ENCODE measurements at regions not wholly inside any gene's neighbourhood (a gene's known extent, or its start where the extent isn't known, plus 50 kb on each side); places are given as distances from the start of the nearest gene placed in this dataset.

- TF ChIP-seq NRF1 (IDR thresholded peaks at IDR 0.05; ENCODE audit: low read depth, low read length) (no peak), CTCF (IDR thresholded peaks at IDR 0.05; ENCODE audit: control extremely low read depth in 1 of 3, insufficient read depth in 1 of 3, low read depth in 1 of 3, low read length in 3 of 3) (no peak)
These were observed 770.0 kb upstream of the CDH10 start for GRCh38 chr5:25414742-25415141.

All from H1 (cell line).